ENCODE measurements at regions not wholly inside any gene's neighbourhood (a gene's known extent, or its start where the extent isn't known, plus 50 kb on each side); places are given as distances from the start of the nearest gene placed in this dataset.

GRCh38 chr16:86921289-86921688 lies 342.9 kb downstream of the FOXL1 start:
- no peak for DNase-seq

DNA sequence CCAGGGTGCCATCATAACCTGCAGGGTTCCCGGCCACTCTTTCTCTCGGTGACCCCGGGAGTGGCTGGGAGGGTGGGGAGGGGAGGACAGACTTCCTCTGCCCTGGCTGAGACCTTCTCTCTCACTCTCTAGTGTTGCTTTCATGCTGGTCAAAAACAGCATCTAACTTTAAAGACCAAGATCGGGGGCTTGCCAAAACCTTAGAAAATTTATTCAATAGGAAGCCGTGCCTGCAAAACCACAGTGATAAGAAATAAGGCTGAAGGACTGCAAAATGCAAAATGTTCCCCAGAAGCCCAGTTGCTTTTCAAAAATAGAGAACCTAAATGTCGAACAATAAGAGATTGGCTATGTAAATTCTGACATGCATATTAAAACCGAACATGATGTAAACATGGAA lies 344.0 kb downstream of the FOXL1 start:
- no peak for DNase-seq

GRCh38 chr16:86923656-86924055 lies 345.3 kb downstream of the FOXL1 start:
- no peak for DNase-seq

DNA sequence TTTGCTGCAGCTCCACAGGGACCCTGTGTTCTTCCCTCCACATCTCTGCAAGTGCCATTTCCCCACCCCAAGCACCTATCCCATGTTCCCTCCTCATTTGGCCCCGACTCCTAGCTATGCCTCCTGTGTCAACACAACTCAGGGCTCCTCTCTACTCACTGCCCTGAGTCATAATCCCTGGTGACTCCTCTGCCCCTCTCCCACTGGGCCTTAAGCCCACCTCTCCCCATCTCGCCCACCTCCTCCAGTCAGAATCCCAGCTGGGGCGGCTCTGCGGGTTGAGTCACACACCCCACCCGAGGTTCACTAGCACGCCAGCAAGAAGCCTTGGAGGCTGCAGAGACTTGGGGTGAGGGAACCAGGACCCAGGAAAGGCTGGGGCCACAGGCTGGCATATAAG lies 346.2 kb downstream of the FOXL1 start:
- no peak for DNase-seq

GRCh38 chr16:86925067-86925791 lies 346.9 kb downstream of the FOXL1 start:
- DNase-seq = no peak

DNA sequence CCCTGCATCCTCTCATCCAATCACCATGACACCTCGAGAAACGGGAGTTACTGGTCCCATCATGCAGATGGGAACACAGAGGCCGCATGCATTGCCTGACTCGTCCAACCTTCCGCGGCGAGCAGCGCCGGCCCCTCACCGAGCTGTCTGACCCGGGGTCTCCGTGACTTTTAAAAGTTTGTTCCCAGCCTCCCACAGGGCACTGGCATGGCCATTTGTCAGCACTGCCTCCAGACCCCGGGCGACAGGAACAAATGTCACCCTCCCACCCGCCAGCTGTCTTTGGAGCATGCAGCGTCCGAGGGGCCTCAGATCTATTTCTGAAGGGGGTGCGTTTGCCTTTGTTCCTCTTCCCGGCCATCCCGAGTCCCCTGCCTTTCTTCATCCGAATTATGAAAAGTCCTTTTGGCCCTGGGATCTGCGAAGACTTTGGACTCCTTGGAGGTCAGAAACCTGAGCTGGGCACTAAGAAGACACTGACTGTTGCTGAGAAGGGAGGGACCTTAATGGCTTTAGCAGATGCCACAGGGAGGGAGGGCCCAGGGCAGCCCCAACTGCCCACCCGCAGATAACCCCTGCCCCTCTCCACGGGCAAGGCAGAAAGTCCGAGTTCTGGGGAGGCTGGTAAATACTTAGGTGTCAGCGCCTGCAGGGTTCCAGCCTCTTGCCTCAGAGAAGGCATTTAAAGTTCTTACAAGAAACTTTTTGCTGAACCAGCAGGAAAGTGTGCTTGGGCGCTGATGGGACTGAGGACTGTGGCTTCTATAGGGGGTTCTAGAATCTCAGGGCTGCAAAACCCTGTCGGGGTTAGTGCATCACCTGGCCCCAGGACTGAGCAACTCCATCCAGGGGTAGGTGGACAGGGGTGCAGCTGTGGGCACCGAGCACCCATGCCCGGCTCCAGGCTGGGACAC lies 348.1 kb downstream of the FOXL1 start:
- DNase-seq = no peak

- no peak for DNase-seq
Observed at GRCh38 chr16:86927699-86928098, 349.4 kb downstream of the FOXL1 start.

DNA sequence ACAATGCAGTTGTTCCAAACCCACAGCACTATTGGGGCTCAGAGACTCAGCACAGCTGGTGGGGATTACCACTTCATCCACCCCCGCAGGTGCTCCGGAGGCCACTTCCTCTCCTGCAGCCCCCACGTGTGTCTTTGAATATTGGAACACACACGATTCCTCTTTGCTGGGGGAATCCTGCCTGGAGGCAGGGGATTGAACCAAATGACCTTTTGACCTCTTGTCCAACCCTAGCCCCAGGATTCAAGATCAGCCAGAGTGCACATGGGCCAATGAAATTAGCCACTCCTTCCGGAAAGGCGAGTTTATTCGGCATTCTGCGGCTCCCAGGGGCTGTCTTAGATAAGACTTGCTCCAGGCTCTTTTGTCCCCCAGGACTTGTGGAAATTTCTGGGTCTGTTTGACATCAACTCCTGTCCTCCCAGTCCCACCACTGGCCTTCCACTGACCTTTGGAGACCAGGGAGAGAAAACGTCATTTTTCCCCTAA lies 350.2 kb downstream of the FOXL1 start:
- DNase-seq = no peak

- no peak for DNase-seq
Observed at GRCh38 chr16:86929057-86929871, 350.9 kb downstream of the FOXL1 start.

GRCh38 chr16:86930001-86930400 lies 351.7 kb downstream of the FOXL1 start:
- no peak for DNase-seq

DNA sequence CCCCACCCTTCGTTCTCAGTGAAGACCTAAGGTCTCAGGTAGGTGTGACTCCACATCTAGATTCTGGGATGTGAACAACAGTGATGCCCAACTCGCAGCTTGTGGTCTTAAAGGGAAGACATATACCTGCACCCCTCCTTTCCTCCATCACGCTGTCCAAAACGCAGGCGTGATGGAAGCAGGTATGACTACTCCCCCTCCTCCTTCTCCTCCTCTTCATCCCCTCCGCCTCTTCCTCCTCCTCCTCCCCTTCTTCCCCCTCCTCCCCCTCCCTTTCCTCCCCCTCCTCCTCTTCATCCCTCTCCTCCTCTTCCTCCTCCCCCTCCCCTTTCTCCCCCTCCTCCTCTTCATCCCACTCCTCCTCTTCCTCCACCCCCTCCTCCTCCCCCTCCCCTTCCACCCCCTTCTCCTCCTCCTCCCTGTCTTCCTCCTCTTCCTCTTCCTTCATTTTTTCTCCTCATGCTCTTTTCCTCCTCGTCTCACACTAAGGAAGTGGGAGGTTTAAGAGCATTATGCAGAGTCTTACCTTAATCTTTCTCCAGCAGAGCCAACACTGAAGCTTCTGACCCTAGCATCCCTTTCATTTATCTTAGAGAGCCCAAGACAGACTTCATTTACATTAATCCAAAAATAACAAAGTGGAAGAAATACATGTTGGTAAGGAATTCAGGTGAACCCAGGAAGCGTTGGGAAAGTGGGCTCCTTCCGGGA lies 352.5 kb downstream of the FOXL1 start:
- no peak for DNase-seq

- no peak for DNase-seq
Observed at GRCh38 chr16:86931410-86931941, 353.1 kb downstream of the FOXL1 start.

DNA sequence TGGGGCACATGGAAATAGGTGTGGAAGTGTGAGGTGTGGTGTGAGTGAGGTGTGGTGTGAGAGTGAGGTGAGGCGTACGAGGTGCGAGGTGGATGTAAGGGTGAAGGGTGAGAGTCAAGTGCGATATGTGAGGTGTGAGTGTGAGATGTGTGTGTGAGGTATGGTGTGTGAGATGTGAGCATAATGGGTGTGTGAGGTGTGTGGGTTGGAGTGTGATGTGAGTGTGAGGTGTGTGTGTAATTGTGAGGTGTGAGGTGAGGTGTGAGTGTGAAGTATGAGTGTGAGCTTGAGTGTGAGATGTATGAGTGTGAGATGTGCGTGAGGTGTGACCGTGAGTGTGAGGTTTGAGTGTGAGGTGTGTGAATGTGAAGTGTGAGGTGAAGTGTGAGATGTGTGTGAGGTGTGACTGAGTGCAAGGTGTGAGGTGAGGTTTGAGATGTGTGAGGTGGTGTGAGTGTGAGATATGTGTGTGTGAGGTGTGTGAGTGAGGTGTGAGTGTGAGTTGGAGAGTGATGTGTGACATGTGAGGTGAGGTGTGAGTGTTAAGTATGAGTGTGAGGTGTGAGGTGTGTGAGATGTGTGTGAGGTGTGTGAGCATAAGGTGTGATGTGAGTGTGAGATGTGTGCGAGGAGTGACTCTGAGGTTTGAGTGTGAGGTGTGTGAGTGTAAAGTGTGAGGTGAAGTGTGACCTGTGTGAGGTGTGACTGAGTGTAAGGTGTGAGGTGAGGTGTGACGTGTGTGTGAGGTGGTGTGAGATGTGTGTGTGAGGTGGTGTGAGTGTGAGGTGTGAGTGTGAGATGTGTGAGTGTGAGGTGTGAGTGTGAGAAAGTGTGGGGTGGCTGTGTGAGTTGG lies 354.0 kb downstream of the FOXL1 start:
- DNase-seq = no peak

DNA sequence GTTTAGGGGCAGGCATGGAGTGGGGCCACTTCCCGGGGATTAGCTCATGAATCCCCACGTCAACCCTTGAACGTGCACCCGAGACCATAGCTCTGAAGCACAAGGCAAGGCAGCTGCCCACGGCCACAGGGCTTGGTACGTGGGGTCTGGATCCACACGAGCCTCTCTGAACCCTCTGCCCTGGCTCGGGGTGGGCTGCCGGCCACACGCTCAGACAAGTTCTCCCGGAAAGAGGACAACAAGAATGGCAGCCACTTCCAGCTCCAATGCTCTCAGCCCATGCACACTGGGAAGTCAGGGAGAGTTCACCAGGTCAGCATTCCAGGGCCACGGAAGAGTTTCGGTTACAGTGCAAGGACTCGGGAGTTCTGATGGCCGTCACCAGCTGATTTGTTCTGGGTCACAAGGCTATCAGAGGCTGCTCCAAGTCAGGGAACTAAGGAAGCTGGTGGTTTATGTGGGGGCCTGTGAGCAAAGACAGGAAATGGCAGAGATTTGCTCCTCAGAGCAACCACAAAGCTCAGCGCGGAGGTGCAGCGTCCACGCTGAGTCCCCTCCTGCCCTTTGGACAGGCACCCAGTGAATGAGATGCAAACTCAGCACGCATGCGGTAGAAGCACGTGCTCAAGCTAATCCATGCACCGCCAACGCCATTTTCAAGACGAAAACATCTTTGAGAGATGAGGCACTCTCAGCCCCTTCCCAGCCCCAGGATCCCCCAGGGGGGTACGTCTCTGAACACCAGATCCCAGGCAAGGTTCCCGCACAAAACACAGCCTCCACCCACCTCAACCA lies 356.4 kb downstream of the FOXL1 start:
- no peak for DNase-seq

- no peak for DNase-seq
Observed at GRCh38 chr16:86939609-86940008, 361.3 kb downstream of the FOXL1 start.

- no peak for DNase-seq
Observed at GRCh38 chr16:86941731-86942130, 363.4 kb downstream of the FOXL1 start.

DNA sequence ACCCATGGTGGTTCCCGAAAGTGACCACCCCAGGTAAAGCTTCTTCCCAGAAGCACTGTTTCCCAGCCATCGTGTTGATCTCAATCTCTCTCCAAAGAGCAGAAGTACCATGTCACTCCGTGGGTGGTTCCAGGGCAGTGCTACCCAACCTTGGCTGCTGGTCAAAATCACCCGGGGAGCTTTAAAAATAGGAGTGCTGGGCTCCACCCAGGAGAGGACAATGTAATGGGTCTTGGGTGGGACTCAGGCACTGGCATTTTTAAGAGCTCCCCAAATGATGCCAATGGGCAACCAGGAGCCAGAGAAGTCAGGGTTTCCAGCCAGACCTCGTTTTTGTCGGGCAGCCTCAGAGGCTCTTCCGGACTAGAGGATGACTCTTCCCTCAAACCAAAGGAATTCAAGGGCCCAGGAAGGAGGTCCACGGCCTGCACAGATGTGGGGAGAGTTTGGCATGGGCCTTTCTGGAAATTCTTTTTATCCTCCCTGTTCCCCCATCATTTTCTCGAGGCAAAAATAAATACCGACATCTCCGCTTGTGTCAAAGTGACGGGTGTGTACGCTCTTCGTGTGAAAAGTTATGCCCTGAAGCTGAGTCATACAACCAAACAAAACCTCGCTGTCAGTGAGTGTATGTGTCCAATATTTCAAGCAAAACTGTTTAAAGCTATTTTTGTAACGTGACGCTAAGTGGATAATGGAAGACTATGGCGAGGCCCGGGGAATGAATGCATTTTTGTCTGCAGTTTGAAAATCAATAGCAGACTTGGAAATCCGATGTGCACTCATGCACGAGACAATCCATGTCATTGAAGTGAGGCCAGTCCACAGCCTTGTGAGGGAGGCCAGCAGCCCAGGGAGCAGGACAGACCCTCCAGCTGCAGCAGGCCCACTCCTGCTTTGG lies 364.1 kb downstream of the FOXL1 start:
- no peak for DNase-seq

GRCh38 chr16:86945166-86945900 lies 367.0 kb downstream of the FOXL1 start:
- no peak for DNase-seq

DNA sequence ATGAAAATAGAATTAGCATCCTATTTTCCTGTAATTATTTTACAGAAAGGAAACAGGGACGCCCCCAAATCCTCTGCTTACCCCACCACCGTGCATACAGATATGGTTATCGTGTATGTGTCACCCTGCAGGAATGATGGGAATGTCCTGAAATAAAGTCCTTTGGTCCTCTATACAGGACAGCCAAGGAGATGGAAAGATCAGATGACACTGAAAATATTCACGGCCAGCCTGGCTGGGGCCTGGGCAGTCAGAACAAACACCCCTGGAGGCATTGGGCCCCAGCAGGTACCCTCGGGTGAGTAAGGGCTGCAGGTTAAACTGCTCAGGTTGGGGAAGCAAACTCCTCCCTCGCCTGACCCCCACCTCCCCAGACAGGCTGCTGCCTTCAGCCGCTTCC lies 368.0 kb downstream of the FOXL1 start:
- DNase-seq = no peak

Measured in DMS53 (cell line).